Karpas-422 (cell line): ENCODE measurements at regions not wholly inside any gene's neighbourhood (a gene's known extent, or its start where the extent isn't known, plus 50 kb on each side); places are given as distances from the start of the nearest gene placed in this dataset.

ENCODE experiments used
- DNase-seq: peaks from one replicate; pipeline ENCODE4 v3.0.0-alpha.2; 2015
- H2AFZ ChIP-seq: fragments of 200-600 bp; sonication (generic); 2 replicates; pipeline ENCODE4 v1.6.1; 2014; ENCODE audit warnings: antibody characterized with exemption, low read length, mixed read lengths
- H3K27ac ChIP-seq: fragments of 200-600 bp; sonication (generic); 2 replicates; pipeline ENCODE4 v1.5.1; 2014; ENCODE audit warnings: mild to moderate bottlenecking, low read length, moderate library complexity
- H3K27me3 ChIP-seq: fragments of 200-600 bp; sonication (generic); 2 replicates; pipeline ENCODE4 v1.6.1; 2014; ENCODE audit warnings: low read length, mixed read lengths
- H3K36me3 ChIP-seq: fragments of 200-600 bp; sonication (generic); 2 replicates; pipeline ENCODE4 v1.6.1; 2014; ENCODE audit warnings: low read length, mixed read lengths; ENCODE audit not compliant: insufficient read depth
- H3K4me1 ChIP-seq: fragments of 200-600 bp; sonication (generic); 2 replicates; pipeline ENCODE4 v1.6.1; 2014; ENCODE audit warnings: mild to moderate bottlenecking, low read length, mixed read lengths
- H3K4me2 ChIP-seq: fragments of 200-600 bp; sonication (generic); 2 replicates; pipeline ENCODE4 v1.6.1; 2014; ENCODE audit warnings: low read length, low read depth, mild to moderate bottlenecking; ENCODE audit not compliant: poor library complexity, severe bottlenecking
- H3K4me3 ChIP-seq: fragments of 200-600 bp; sonication (generic); 2 replicates; pipeline ENCODE4 v1.5.1; 2014; ENCODE audit warnings: mild to moderate bottlenecking, antibody characterized with exemption, low read length, mixed read lengths
- H3K79me2 ChIP-seq: fragments of 200-600 bp; sonication (generic); 2 replicates; pipeline ENCODE4 v1.6.1; 2014; ENCODE audit warnings: mild to moderate bottlenecking, low read length, mixed read lengths
- H3K9ac ChIP-seq: fragments of 200-600 bp; sonication (generic); 2 replicates; pipeline ENCODE4 v1.6.0; 2014; ENCODE audit warnings: low read length
- H3K9me2 ChIP-seq: fragments of 200-600 bp; sonication (generic), shearing (Covaris generic); replicated peaks from 2 replicates; pipeline ENCODE4 v1.6.0; 2014; ENCODE audit warnings: mild to moderate bottlenecking, low read length, moderate library complexity; ENCODE audit not compliant: insufficient read depth
- H3K9me3 ChIP-seq: fragments of 300-700, 200-600 bp; sonication (generic); 2 replicates; pipeline ENCODE4 v1.6.1; 2014; ENCODE audit warnings: low read length, mixed read lengths
- H4K20me1 ChIP-seq: fragments of 200-600 bp; sonication (generic); 2 replicates; pipeline ENCODE4 v1.6.1; 2014; ENCODE audit warnings: mild to moderate bottlenecking, antibody characterized with exemption, low read length, low read depth; ENCODE audit not compliant: insufficient read depth

- Histone ChIP-seq H3K9me3 (no peaks in the 10 kb centered on the region), H3K36me3 (no peaks in the 10 kb centered on the region), H3K4me3 (no peak overlapping the region), H3K9ac (no peak overlapping the region), H3K4me2 (no peak overlapping the region), H3K27me3 (no peaks in the 10 kb centered on the region), H4K20me1 (no peaks in the 10 kb centered on the region), H3K4me1 (peaks cover 9% of the 10 kb centered on the region), H3K79me2 (no peaks in the 10 kb centered on the region), H3K27ac (no peak overlapping the region), H3K9me2 (no peaks in the 10 kb centered on the region), H2AFZ (no peak overlapping the region)
- no peak for DNase-seq
Measured at GRCh38 chr3:107436029-107436428, 58.8 kb downstream of the CCDC54 start.

GRCh38 chr3:107438671-107439070 lies 61.4 kb downstream of the CCDC54 start:
- H3K9me2 ChIP-seq = no peaks in the 10 kb centered on the region
- DNase-seq = no peak

GRCh38 chr3:107441617-107442016 lies 64.4 kb downstream of the CCDC54 start:
- Histone ChIP-seq H3K4me1 (no peaks in the 10 kb centered on the region), H3K4me3 (no peak overlapping the region), H3K36me3 (no peaks in the 10 kb centered on the region), H3K9me2 (no peaks in the 10 kb centered on the region), H3K4me2 (no peak overlapping the region), H3K79me2 (no peaks in the 10 kb centered on the region), H3K9ac (no peak overlapping the region), H4K20me1 (no peaks in the 10 kb centered on the region), H3K27me3 (no peaks in the 10 kb centered on the region), H3K9me3 (no peaks in the 10 kb centered on the region), H2AFZ (no peak overlapping the region), H3K27ac (no peak overlapping the region)
- no peak for DNase-seq

More at GRCh38 chr3:107438671-107439070, 61.4 kb downstream of the CCDC54 start:
- no peak overlapping the region for H3K9ac ChIP-seq
- H4K20me1 ChIP-seq = no peaks in the 10 kb centered on the region
- H3K4me1 ChIP-seq = no peaks in the 10 kb centered on the region
- H3K4me2 ChIP-seq = no peak overlapping the region
- no peaks in the 10 kb centered on the region for H3K36me3 ChIP-seq
- H3K27me3 ChIP-seq = no peaks in the 10 kb centered on the region
- no peak overlapping the region for H2AFZ ChIP-seq
- no peak overlapping the region for H3K27ac ChIP-seq
- H3K79me2 ChIP-seq = no peaks in the 10 kb centered on the region
- no peaks in the 10 kb centered on the region for H3K9me3 ChIP-seq
- no peak overlapping the region for H3K4me3 ChIP-seq

- Histone ChIP-seq H3K4me1 (no peaks in the 10 kb centered on the region), H3K36me3 (no peaks in the 10 kb centered on the region), H4K20me1 (no peaks in the 10 kb centered on the region), H3K9me3 (no peaks in the 10 kb centered on the region), H3K27me3 (no peaks in the 10 kb centered on the region), H3K9me2 (no peaks in the 10 kb centered on the region), H3K4me3 (no peak overlapping the region), H2AFZ (no peak overlapping the region), H3K4me2 (no peak overlapping the region), H3K79me2 (no peaks in the 10 kb centered on the region), H3K27ac (no peak overlapping the region), H3K9ac (no peak overlapping the region)
- DNase-seq = no peak
Measured at GRCh38 chr3:107443461-107443860, 66.2 kb downstream of the CCDC54 start.

GRCh38 chr3:107446706-107447105 lies 69.5 kb downstream of the CCDC54 start:
- H3K4me2 ChIP-seq = no peak overlapping the region

GRCh38 chr3:107450254-107450893 lies 72.4 kb upstream of the BBX start:
- no peaks in the 10 kb centered on the region for H3K36me3 ChIP-seq
- no peaks in the 10 kb centered on the region for H3K9me2 ChIP-seq
- no peak overlapping the region for H3K9ac ChIP-seq
- no peaks in the 10 kb centered on the region for H3K27me3 ChIP-seq
- no peak overlapping the region for H3K4me3 ChIP-seq
- no peak overlapping the region for H2AFZ ChIP-seq
- no peaks in the 10 kb centered on the region for H4K20me1 ChIP-seq
- H3K9me3 ChIP-seq = no peaks in the 10 kb centered on the region
- no peaks in the 10 kb centered on the region for H3K79me2 ChIP-seq
- H3K27ac ChIP-seq = no peak overlapping the region
- H3K4me1 ChIP-seq = no peaks in the 10 kb centered on the region
- no peak overlapping the region for H3K4me2 ChIP-seq
- DNase-seq = peak; percentile 32

More at GRCh38 chr3:107446706-107447105, 69.5 kb downstream of the CCDC54 start:
- no peaks in the 10 kb centered on the region for H4K20me1 ChIP-seq
- no peaks in the 10 kb centered on the region for H3K4me1 ChIP-seq
- no peaks in the 10 kb centered on the region for H3K9me2 ChIP-seq
- no peak overlapping the region for H3K4me3 ChIP-seq
- H3K27ac ChIP-seq = no peak overlapping the region
- H2AFZ ChIP-seq = no peak overlapping the region
- no peaks in the 10 kb centered on the region for H3K9me3 ChIP-seq
- no peak overlapping the region for H3K9ac ChIP-seq
- H3K36me3 ChIP-seq = no peaks in the 10 kb centered on the region
- no peak for DNase-seq
- no peaks in the 10 kb centered on the region for H3K79me2 ChIP-seq
- H3K27me3 ChIP-seq = no peaks in the 10 kb centered on the region

GRCh38 chr3:107452436-107452835 lies 70.3 kb upstream of the BBX start:
- Histone ChIP-seq H2AFZ (no peak overlapping the region), H3K9me2 (no peaks in the 10 kb centered on the region), H3K27ac (no peak overlapping the region), H3K27me3 (no peaks in the 10 kb centered on the region), H3K9me3 (no peaks in the 10 kb centered on the region), H4K20me1 (no peaks in the 10 kb centered on the region), H3K79me2 (no peaks in the 10 kb centered on the region), H3K4me1 (no peaks in the 10 kb centered on the region), H3K9ac (no peak overlapping the region), H3K36me3 (no peaks in the 10 kb centered on the region), H3K4me3 (no peak overlapping the region), H3K4me2 (no peak overlapping the region)
- DNase-seq = no peak

GRCh38 chr3:107453504-107453903 lies 69.3 kb upstream of the BBX start:
- Histone ChIP-seq H3K9me3 (no peaks in the 10 kb centered on the region), H3K4me3 (no peak overlapping the region), H4K20me1 (no peaks in the 10 kb centered on the region), H3K4me1 (no peaks in the 10 kb centered on the region), H3K9ac (no peak overlapping the region), H3K4me2 (no peak overlapping the region), H3K9me2 (no peaks in the 10 kb centered on the region), H3K27ac (no peak overlapping the region), H3K79me2 (no peaks in the 10 kb centered on the region), H2AFZ (no peak overlapping the region), H3K27me3 (no peaks in the 10 kb centered on the region), H3K36me3 (no peaks in the 10 kb centered on the region)
- DNase-seq = no peak
